GM18858 (cell line): ENCODE measurements at regions not wholly inside any gene's neighbourhood (a gene's known extent, or its start where the extent isn't known, plus 50 kb on each side); places are given as distances from the start of the nearest gene placed in this dataset.
"Not testable (repeated sequence)": the region's sequence is repeated elsewhere in the genome, so short reads cannot be mapped to it uniquely, and the experiment has no call there.

Experiments
- ATAC-seq: cut with Tn5 transposase; IDR thresholded peaks from one replicate; pipeline ENCODE4 v1.9.1; 2021; ENCODE audit not compliant: unreplicated experiment

- no peak for ATAC-seq
These were observed 442.0 kb downstream of the BTG1 start for GRCh38 chr12:91703491-91704283.

GRCh38 chr12:91702843-91703425 lies 442.7 kb downstream of the BTG1 start:
- no peak for ATAC-seq

- no peak for ATAC-seq
These were observed 449.7 kb downstream of the BTG1 start for GRCh38 chr12:91695964-91696363.

- not testable (repeated sequence) for ATAC-seq
These were observed 450.2 kb downstream of the BTG1 start for GRCh38 chr12:91695406-91695805.

GRCh38 chr12:91690531-91690930 lies 455.1 kb downstream of the BTG1 start:
- no peak for ATAC-seq

- no peak for ATAC-seq
These were observed 458.3 kb downstream of the BTG1 start for GRCh38 chr12:91687052-91688017.

- ATAC-seq, result no peak
These were observed 459.7 kb downstream of the BTG1 start for GRCh38 chr12:91685917-91686316.

GRCh38 chr12:91681751-91682150 lies 463.9 kb downstream of the BTG1 start:
- ATAC-seq, result no peak

GRCh38 chr12:91680864-91681263 lies 464.8 kb downstream of the BTG1 start:
- ATAC-seq, result no peak

- no peak for ATAC-seq
These were observed 468.1 kb downstream of the BTG1 start for GRCh38 chr12:91677556-91677955.

- ATAC-seq, result no peak
These were observed 470.2 kb downstream of the BTG1 start for GRCh38 chr12:91675401-91675800.

GRCh38 chr12:91672130-91672529 lies 473.5 kb downstream of the BTG1 start:
- ATAC-seq, result no peak

GRCh38 chr12:91667694-91668093 lies 478.0 kb downstream of the BTG1 start:
- ATAC-seq, result no peak

GRCh38 chr12:91663744-91664143 lies 481.1 kb upstream of the DCN start:
- no peak for ATAC-seq

- no peak for ATAC-seq
These were observed 480.7 kb upstream of the DCN start for GRCh38 chr12:91663310-91663709.

GRCh38 chr12:91662021-91662420 lies 479.4 kb upstream of the DCN start:
- no peak for ATAC-seq

GRCh38 chr12:91657032-91657431 lies 474.4 kb upstream of the DCN start:
- no peak for ATAC-seq

GRCh38 chr12:91655966-91656365 lies 473.3 kb upstream of the DCN start:
- no peak for ATAC-seq

GRCh38 chr12:91654087-91654486 lies 471.5 kb upstream of the DCN start:
- no peak for ATAC-seq

GRCh38 chr12:91651728-91652127 lies 469.1 kb upstream of the DCN start:
- ATAC-seq, result no peak

- no peak for ATAC-seq
These were observed 461.1 kb upstream of the DCN start for GRCh38 chr12:91643763-91644162.

- no peak for ATAC-seq
These were observed 457.4 kb upstream of the DCN start for GRCh38 chr12:91640021-91640420.
